Limb (tissue), 2 donors: ENCODE measurements at regions not wholly inside any gene's neighbourhood (a gene's known extent, or its start where the extent isn't known, plus 50 kb on each side); places are given as distances from the start of the nearest gene placed in this dataset.
A peak's percentile ranks its signal among the peaks of the same experiment; 100 is the strongest.

Experiments used
- DNase-seq, 2 donors: peaks; one replicate each; pipeline ENCODE4 v3.0.0-alpha.2; 2016; ENCODE audit errors: extremely low spot score in 2 of 2

GRCh38 chr18:33517950-33518349 lies 60.1 kb upstream of the ASXL3 start:
- no peak for DNase-seq

- no peak for DNase-seq
Measured at GRCh38 chr18:33513027-33513426, 65.0 kb upstream of the ASXL3 start.

- DNase-seq: peak in 1 of 2 donors; percentile 10
Measured at GRCh38 chr18:33507019-33507418, 66.5 kb upstream of the CCDC178 start.

GRCh38 chr18:33505798-33506197 lies 65.3 kb upstream of the CCDC178 start:
- DNase-seq: no peak

GRCh38 chr18:33505297-33505696 lies 64.8 kb upstream of the CCDC178 start:
- no peak for DNase-seq

GRCh38 chr18:33495278-33495677 lies 54.8 kb upstream of the CCDC178 start:
- DNase-seq: peak; percentile 40 to 75
